ENCODE measurements at regions not wholly inside any gene's neighbourhood (a gene's known extent, or its start where the extent isn't known, plus 50 kb on each side); places are given as distances from the start of the nearest gene placed in this dataset.

DNA sequence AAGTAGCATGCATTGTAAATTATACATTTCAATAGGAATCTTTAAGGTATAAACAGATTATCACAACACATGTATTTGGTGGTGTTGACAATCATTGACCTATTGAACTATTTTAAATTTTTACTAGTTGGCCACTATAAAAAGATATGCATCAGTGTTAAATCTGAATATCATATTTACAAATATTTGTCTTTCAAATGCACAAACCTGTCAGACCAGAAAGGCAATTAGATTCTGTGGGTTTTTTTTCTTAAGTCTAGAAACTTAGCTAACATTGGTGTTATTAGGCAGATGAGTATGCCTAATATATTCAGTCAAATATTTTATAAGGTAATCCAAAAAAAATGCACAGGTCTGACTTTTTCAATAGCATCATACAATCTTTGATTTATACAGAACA, 241.4 kb upstream of the DGKB start:
- Histone ChIP-seq H3K9me3 (no peaks in the 10 kb centered on the region), H3K27me3 (no peaks in the 10 kb centered on the region), H3K4me3 (no peak overlapping the region), H3K27ac (no peak overlapping the region), H3K36me3 (no peaks in the 10 kb centered on the region), H3K4me1 (no peaks in the 10 kb centered on the region)
- intact Hi-C loops (cut with DNase I; ENCODE audit: low total_unique reads) = no loop called here
- TF ChIP-seq POLR2AphosphoS5 (IDR thresholded peaks at IDR 0.05) (no peak), EP300 (IDR thresholded peaks at IDR 0.05) (no peak), POLR2A (IDR thresholded peaks at IDR 0.05) (no peak)
- TF ChIP-seq, protein P1, sequence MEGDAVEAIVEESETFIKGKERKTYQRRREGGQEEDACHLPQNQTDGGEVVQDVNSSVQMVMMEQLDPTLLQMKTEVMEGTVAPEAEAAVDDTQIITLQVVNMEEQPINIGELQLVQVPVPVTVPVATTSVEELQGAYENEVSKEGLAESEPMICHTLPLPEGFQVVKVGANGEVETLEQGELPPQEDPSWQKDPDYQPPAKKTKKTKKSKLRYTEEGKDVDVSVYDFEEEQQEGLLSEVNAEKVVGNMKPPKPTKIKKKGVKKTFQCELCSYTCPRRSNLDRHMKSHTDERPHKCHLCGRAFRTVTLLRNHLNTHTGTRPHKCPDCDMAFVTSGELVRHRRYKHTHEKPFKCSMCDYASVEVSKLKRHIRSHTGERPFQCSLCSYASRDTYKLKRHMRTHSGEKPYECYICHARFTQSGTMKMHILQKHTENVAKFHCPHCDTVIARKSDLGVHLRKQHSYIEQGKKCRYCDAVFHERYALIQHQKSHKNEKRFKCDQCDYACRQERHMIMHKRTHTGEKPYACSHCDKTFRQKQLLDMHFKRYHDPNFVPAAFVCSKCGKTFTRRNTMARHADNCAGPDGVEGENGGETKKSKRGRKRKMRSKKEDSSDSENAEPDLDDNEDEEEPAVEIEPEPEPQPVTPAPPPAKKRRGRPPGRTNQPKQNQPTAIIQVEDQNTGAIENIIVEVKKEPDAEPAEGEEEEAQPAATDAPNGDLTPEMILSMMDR (IDR thresholded peaks at IDR 0.05) = no peak
- DNase-seq = no peak

DNA sequence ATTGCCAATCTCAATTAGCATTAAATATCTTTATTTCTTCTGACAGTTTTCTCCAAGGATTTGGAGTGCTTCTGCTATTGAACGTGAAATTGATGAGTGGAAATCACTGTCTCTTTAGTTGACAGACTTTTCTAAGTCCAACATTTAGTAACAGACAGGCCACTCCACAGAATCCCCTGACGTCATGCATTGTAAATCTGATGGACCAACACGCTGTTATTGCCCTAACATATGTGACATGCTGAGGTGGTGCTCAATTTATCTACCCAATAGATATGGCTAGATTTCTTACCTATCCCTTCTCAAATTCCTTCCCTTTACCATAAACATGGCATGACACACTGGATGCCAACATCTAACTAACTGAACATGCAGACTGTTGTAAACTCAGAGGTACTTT, 240.6 kb upstream of the DGKB start:
- WGBS, 5 donors = 70 to 86% (median 77%) methylated on average over 3 of the region's 3 CpGs
- Histone ChIP-seq H3K27ac (no peak overlapping the region), H3K9me3 (no peaks in the 10 kb centered on the region), H3K27me3 (no peaks in the 10 kb centered on the region), H3K4me3 (no peak overlapping the region), H3K4me1 (no peaks in the 10 kb centered on the region), H3K36me3 (no peaks in the 10 kb centered on the region)
- intact Hi-C loops (cut with DNase I; ENCODE audit: low total_unique reads) = no loop called here
- no peak for DNase-seq
- no peak for TF ChIP-seq POLR2AphosphoS5 (IDR thresholded peaks at IDR 0.05)
- TF ChIP-seq POLR2A (IDR thresholded peaks at IDR 0.05) = no peak
- TF ChIP-seq, protein P1 (IDR thresholded peaks at IDR 0.05) = no peak
- no peak for TF ChIP-seq EP300 (IDR thresholded peaks at IDR 0.05)

DNA sequence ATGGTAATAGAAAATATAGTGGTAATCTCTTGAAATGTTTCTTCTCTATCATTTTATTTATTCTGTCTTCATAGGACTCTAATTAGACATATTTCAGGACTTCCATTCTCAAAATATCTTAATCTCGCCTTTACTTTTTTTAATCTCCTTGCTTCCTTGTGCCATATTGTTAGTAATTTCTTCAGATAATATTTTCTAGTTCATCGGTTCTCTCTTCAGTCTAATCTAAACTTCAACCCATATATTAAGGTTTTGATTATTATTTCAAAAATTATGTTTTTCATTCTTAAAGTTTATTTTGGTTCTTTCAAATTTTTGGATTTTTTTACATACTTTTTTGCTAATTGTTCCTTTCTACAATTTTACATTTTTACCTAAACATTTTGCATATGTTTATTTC, 237.9 kb upstream of the DGKB start:
- no peak for DNase-seq
- 91 to 94% (median 92%) methylated on average over 2 of the region's 2 CpGs for WGBS, 5 donors
- Histone ChIP-seq H3K9me3 (no peaks in the 10 kb centered on the region), H3K36me3 (no peaks in the 10 kb centered on the region), H3K27ac (no peak overlapping the region), H3K27me3 (no peaks in the 10 kb centered on the region), H3K4me1 (no peaks in the 10 kb centered on the region), H3K4me3 (no peak overlapping the region)
- TF ChIP-seq EP300 (IDR thresholded peaks at IDR 0.05) (no peak), POLR2A (IDR thresholded peaks at IDR 0.05) (no peak), POLR2AphosphoS5 (IDR thresholded peaks at IDR 0.05) (no peak)
- TF ChIP-seq, protein P1 (IDR thresholded peaks at IDR 0.05) = no peak
- intact Hi-C loops (cut with DNase I; ENCODE audit: low total_unique reads) = no loop called here

DNA sequence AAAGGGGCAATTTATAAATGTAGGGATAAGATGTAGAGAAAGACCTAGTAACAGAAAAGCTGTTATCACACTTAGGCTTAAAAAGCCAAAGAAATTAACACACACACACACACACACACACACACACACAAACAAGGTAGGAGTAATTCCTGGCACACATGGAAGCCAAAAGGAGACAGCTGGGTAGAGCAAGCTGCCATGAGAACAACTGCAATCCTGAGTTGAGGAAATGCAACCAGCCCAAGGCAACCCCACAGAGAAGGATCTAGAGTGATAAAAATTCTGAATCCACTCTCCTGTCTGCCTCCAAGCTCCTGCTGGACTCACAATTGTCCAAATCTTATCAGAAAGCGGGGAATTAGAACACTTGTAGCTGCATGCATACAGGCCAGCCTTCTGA, 229.1 kb upstream of the DGKB start:
- H3K9me3 ChIP-seq = no peaks in the 10 kb centered on the region
- no peaks in the 10 kb centered on the region for H3K36me3 ChIP-seq
- DNase-seq = no peak
- no peaks in the 10 kb centered on the region for H3K27me3 ChIP-seq
- 62 to 86% (median 81%) methylated on average over 1 of the region's 1 CpG for WGBS, 5 donors
- H3K27ac ChIP-seq = no peak overlapping the region
- TF ChIP-seq EP300 (IDR thresholded peaks at IDR 0.05) (no peak), POLR2AphosphoS5 (IDR thresholded peaks at IDR 0.05) (no peak), POLR2A (IDR thresholded peaks at IDR 0.05) (no peak)
- TF ChIP-seq, protein P1 (IDR thresholded peaks at IDR 0.05) = no peak
- intact Hi-C loops (cut with DNase I; ENCODE audit: low total_unique reads) = no loop called here
- no peaks in the 10 kb centered on the region for H3K4me1 ChIP-seq
- no peak overlapping the region for H3K4me3 ChIP-seq
